H9 (cell line): ENCODE measurements at regions not wholly inside any gene's neighbourhood (a gene's known extent, or its start where the extent isn't known, plus 50 kb on each side); places are given as distances from the start of the nearest gene placed in this dataset.

Source experiments
- DNase-seq: peaks from one replicate; pipeline ENCODE4 v3.0.0-alpha.2; 2017
- H2AFZ ChIP-seq: one replicate; pipeline ENCODE4 v1.6.1; 2013; ENCODE audit warnings: mild to moderate bottlenecking, low read length, control low read depth, moderate library complexity
- H2AK5ac ChIP-seq: 2 replicates; pipeline ENCODE4 v1.6.1; 2013; ENCODE audit warnings: low read length, control low read depth, mixed read lengths; ENCODE audit not compliant: insufficient read length
- H2BK120ac ChIP-seq: one replicate; pipeline ENCODE4 v1.6.1; 2013; ENCODE audit warnings: low read depth, mild to moderate bottlenecking, low read length, control low read depth, inconsistent platforms; ENCODE audit not compliant: poor library complexity, severe bottlenecking
- H2BK12ac ChIP-seq: 2 replicates; pipeline ENCODE4 v1.6.1; 2013; ENCODE audit warnings: low read length, control low read depth, mixed read lengths, low read depth; ENCODE audit not compliant: insufficient read length
- H2BK15ac ChIP-seq: 2 replicates; pipeline ENCODE4 v1.6.1; 2013; ENCODE audit warnings: low read depth, low read length, control low read depth
- H2BK20ac ChIP-seq: one replicate; pipeline ENCODE4 v1.6.1; 2013; ENCODE audit warnings: low read depth, mild to moderate bottlenecking, low read length, control low read depth, inconsistent platforms; ENCODE audit not compliant: poor library complexity, severe bottlenecking
- H2BK5ac ChIP-seq: 2 replicates; pipeline ENCODE4 v1.6.1; 2013; ENCODE audit warnings: low read length, control low read depth, mixed read lengths; ENCODE audit not compliant: insufficient read length
- H3K14ac ChIP-seq: 2 replicates; pipeline ENCODE4 v1.6.1; 2013; ENCODE audit warnings: low read length, control low read depth; ENCODE audit not compliant: insufficient read depth
- H3K18ac ChIP-seq: 2 replicates; pipeline ENCODE4 v1.6.1; 2013; ENCODE audit warnings: low read depth, mild to moderate bottlenecking, mixed read lengths, low read length, control low read depth; ENCODE audit not compliant: insufficient read length
- H3K23ac ChIP-seq: 2 replicates; pipeline ENCODE4 v1.6.1; 2013; ENCODE audit warnings: low read length, control low read depth, mixed read lengths, low read depth; ENCODE audit not compliant: insufficient read length
- H3K23me2 ChIP-seq: 2 replicates; pipeline ENCODE4 v1.6.1; 2013; ENCODE audit warnings: low read depth, mild to moderate bottlenecking, mixed read lengths, low read length, control low read depth; ENCODE audit not compliant: insufficient read length, poor library complexity, severe bottlenecking
- H3K27ac ChIP-seq: 2 replicates; pipeline ENCODE4 v1.5.1; 2013; ENCODE audit warnings: low read length, control low read depth, mixed read lengths, low read depth; ENCODE audit not compliant: insufficient read length
- H3K27me3 ChIP-seq: 2 replicates; pipeline ENCODE4 v1.6.1; 2013; ENCODE audit warnings: low read length, control low read depth, inconsistent platforms; ENCODE audit not compliant: insufficient read depth
- H3K4ac ChIP-seq: 2 replicates; pipeline ENCODE4 v1.6.1; 2013; ENCODE audit warnings: low read depth, mild to moderate bottlenecking, control low read depth, inconsistent platforms, low read length, moderate library complexity
- H3K4me1 ChIP-seq: 2 replicates; pipeline ENCODE4 v1.6.1; 2013; ENCODE audit warnings: low read length, control low read depth, inconsistent platforms; ENCODE audit not compliant: insufficient read depth
- H3K4me2 ChIP-seq: 2 replicates; pipeline ENCODE4 v1.6.1; 2013; ENCODE audit warnings: low read length, control low read depth, mixed read lengths; ENCODE audit not compliant: insufficient read length, insufficient read depth
- H3K56ac ChIP-seq: 2 replicates; pipeline ENCODE4 v1.6.1; 2013; ENCODE audit warnings: low read depth, mild to moderate bottlenecking, mixed read lengths, low read length, control low read depth; ENCODE audit not compliant: insufficient read length
- H3K79me1 ChIP-seq: 2 replicates; pipeline ENCODE4 v1.6.1; 2013; ENCODE audit warnings: low read depth, mild to moderate bottlenecking, moderate library complexity, low read length, control low read depth, inconsistent platforms; ENCODE audit not compliant: insufficient read depth, poor library complexity, severe bottlenecking
- H3K79me2 ChIP-seq: 2 replicates; pipeline ENCODE4 v1.6.1; 2013; ENCODE audit warnings: low read length, control low read depth, inconsistent platforms; ENCODE audit not compliant: insufficient read depth
- H3K9ac ChIP-seq: 2 replicates; pipeline ENCODE4 v1.6.1; 2013; ENCODE audit warnings: low read length, control low read depth, mixed read lengths; ENCODE audit not compliant: insufficient read length; ENCODE audit errors: extremely low read depth
- H3K9me3 ChIP-seq: one replicate; pipeline ENCODE4 v1.6.1; 2013; ENCODE audit warnings: low read depth, low read length, inconsistent platforms; ENCODE audit not compliant: control insufficient read depth
- H3T11ph ChIP-seq: one replicate; pipeline ENCODE4 v1.6.1; 2013; ENCODE audit warnings: mild to moderate bottlenecking, low read length, control low read depth, inconsistent platforms
- H4K20me1 ChIP-seq: one replicate; pipeline ENCODE4 v1.6.1; 2013; ENCODE audit not compliant: control insufficient read depth, insufficient read length, insufficient read depth
- H4K5ac ChIP-seq: 2 replicates; pipeline ENCODE4 v1.6.1; 2013; ENCODE audit warnings: low read depth, mild to moderate bottlenecking, mixed read lengths, low read length, control low read depth; ENCODE audit not compliant: insufficient read length
- H4K8ac ChIP-seq: replicated peaks from 2 replicates; pipeline ENCODE4 v1.6.1; 2013; ENCODE audit warnings: low read length, control low read depth, mixed read lengths, low read depth; ENCODE audit not compliant: insufficient read length
- H4K91ac ChIP-seq: 2 replicates; pipeline ENCODE4 v1.6.1; 2013; ENCODE audit warnings: low read depth, mild to moderate bottlenecking, moderate library complexity, mixed read lengths, low read length, control low read depth; ENCODE audit not compliant: insufficient read length
- H3K27ac Mint-ChIP-seq, 3 experiments: 2 replicates in 2 of 3; 3 replicates in 1 of 3; pipeline ENCODE4 v1.8.0; 2020 to 2021; ENCODE audit warnings: mixed read lengths in 3 of 3, mild to moderate bottlenecking in 1 of 3, moderate library complexity in 1 of 3
- H3K27me3 Mint-ChIP-seq: 2 replicates; pipeline ENCODE4 v1.8.0; 2021; ENCODE audit warnings: low read depth, mild to moderate bottlenecking, moderate library complexity, mixed read lengths
- H3K36me3 Mint-ChIP-seq, 3 experiments: 2 replicates in 2 of 3; 3 replicates in 1 of 3; pipeline ENCODE4 v1.8.0; 2020 to 2021; ENCODE audit warnings: low read depth in 3 of 3, mixed read lengths in 3 of 3; ENCODE audit not compliant: insufficient read depth in 1 of 3
- H3K4me1 Mint-ChIP-seq, 2 experiments: 2 replicates each; pipeline ENCODE4 v1.8.0; 2020; ENCODE audit warnings: mixed read lengths in 2 of 2
- H3K4me3 Mint-ChIP-seq, 2 experiments: 2 replicates in 1 of 2; 3 replicates in 1 of 2; pipeline ENCODE4 v1.8.0; 2020 to 2021; ENCODE audit warnings: mild to moderate bottlenecking in 2 of 2, mixed read lengths in 2 of 2, moderate library complexity in 1 of 2
- H3K9me3 Mint-ChIP-seq, 2 experiments: 2 replicates in 1 of 2; 3 replicates in 1 of 2; pipeline ENCODE4 v1.8.0; 2020; ENCODE audit warnings: mild to moderate bottlenecking in 2 of 2, mixed read lengths in 2 of 2, moderate library complexity in 1 of 2
- TF ChIP-seq, protein P1 (sequence below): fragments of 200-600 bp; sonication (generic); conservative IDR thresholded peaks from 3 replicates; pipeline ENCODE4 v1.8.0; 2021; ENCODE audit warnings: antibody characterized with exemption, mild to moderate bottlenecking

DNA sequence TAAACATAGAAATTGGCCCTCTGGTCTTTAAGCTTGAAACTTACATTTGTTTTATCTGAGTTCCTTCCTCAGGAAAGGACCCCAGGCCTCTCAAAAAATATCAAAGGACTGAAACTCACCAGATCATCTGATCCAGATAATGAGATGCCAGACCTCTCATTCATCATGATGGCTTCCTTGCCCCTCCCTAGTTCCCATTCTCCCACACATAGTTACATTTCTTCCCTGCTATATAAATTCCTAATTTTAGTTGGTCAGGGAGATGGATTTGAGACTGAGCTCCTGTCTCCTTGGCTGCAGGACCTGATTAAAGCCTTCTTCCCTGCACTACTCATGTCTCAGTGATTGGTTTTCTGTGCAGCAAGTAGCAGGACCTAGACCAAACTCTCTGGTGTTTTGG is 119.4 kb upstream of the SPIN1 start:
- Histone ChIP-seq H2BK20ac (no peak overlapping the region), H3K4me1 (no peaks in the 10 kb centered on the region), H3K9ac (no peak overlapping the region), H3K27me3 (no peaks in the 10 kb centered on the region), H2BK15ac (no peak overlapping the region), H2AK5ac (no peak overlapping the region), H2AFZ (no peak overlapping the region), H3K18ac (no peak overlapping the region), H3K27ac (no peak overlapping the region), H4K5ac (no peak overlapping the region), H3K14ac (no peak overlapping the region), H3K4me2 (no peak overlapping the region), H2BK120ac (no peak overlapping the region), H3K79me1 (no peaks in the 10 kb centered on the region), H4K91ac (no peak overlapping the region), H3K23me2 (no peaks in the 10 kb centered on the region), H3K79me2 (no peaks in the 10 kb centered on the region), H4K20me1 (no peaks in the 10 kb centered on the region), H3K23ac (no peak overlapping the region), H3K9me3 (no peaks in the 10 kb centered on the region), H3K4ac (no peak overlapping the region), H2BK5ac (no peak overlapping the region), H3K56ac (no peak overlapping the region), H4K8ac (no peak overlapping the region), H2BK12ac (no peak overlapping the region), H3T11ph (no peak overlapping the region)
- H3K27ac Mint-ChIP-seq: no peak overlapping the region
- H3K4me1 Mint-ChIP-seq: peaks cover 5 to 6% of the 10 kb centered on the region in 2 experiments
- H3K4me3 Mint-ChIP-seq: no peak overlapping the region
- TF ChIP-seq, protein P1, sequence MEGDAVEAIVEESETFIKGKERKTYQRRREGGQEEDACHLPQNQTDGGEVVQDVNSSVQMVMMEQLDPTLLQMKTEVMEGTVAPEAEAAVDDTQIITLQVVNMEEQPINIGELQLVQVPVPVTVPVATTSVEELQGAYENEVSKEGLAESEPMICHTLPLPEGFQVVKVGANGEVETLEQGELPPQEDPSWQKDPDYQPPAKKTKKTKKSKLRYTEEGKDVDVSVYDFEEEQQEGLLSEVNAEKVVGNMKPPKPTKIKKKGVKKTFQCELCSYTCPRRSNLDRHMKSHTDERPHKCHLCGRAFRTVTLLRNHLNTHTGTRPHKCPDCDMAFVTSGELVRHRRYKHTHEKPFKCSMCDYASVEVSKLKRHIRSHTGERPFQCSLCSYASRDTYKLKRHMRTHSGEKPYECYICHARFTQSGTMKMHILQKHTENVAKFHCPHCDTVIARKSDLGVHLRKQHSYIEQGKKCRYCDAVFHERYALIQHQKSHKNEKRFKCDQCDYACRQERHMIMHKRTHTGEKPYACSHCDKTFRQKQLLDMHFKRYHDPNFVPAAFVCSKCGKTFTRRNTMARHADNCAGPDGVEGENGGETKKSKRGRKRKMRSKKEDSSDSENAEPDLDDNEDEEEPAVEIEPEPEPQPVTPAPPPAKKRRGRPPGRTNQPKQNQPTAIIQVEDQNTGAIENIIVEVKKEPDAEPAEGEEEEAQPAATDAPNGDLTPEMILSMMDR: no peak
- peaks cover 0 to 6% (median 0%) of the 10 kb centered on the region in 3 experiments; a peak in 3 of 7 replicates for H3K36me3 Mint-ChIP-seq
- H3K27me3 Mint-ChIP-seq: no peaks in the 10 kb centered on the region; the same call in 1 of the 2 replicates
- no peaks in the 10 kb centered on the region; a peak in 2 of 5 replicates for H3K9me3 Mint-ChIP-seq
- DNase-seq: no peak
